ENCODE measurements at regions not wholly inside any gene's neighbourhood (a gene's known extent, or its start where the extent isn't known, plus 50 kb on each side); places are given as distances from the start of the nearest gene placed in this dataset.

- H3K27ac ChIP-seq (ENCODE audit: low read depth in 1 of 2, low read length in 2 of 2) = no peak overlapping the region
- POLR2A ChIA-PET = no interaction called here
- Mint-ChIP-seq H3K4me3 (no peak overlapping the region), H3K9me3 (no peaks in the 10 kb centered on the region), H3K36me3 (ENCODE audit: low read depth) (peaks cover 76% of the 10 kb centered on the region), H3K4me1 (ENCODE audit: low read depth) (peaks cover 27% of the 10 kb centered on the region), H3K27ac (peak overlapping the region; percentile 76), H3K27me3 (no peaks in the 10 kb centered on the region)
- CTCF ChIA-PET = interaction anchor here (3.0 to 3.5 kb wide), 2 partner anchors 12 kb away, joined by 16 to 17 read pairs; no protein-coding TSS in a partner anchor
- no peak for DNase-seq
- TF ChIP-seq CTCF (IDR thresholded peaks at IDR 0.05) = no peak
- no peaks in the 10 kb centered on the region for H3K27me3 ChIP-seq (ENCODE audit: control insufficient read depth in 1 of 2, insufficient read depth in 2 of 2, low read length in 2 of 2)
- intact Hi-C loops (cut with DNase I, micrococcal nuclease) = no loop called here
- peaks cover 18% of the 10 kb centered on the region for H3K4me1 ChIP-seq (ENCODE audit: insufficient read depth, low read length)
- peaks cover 0 to 4% of the 10 kb centered on the region in 2 experiments for H3K9me3 ChIP-seq (ENCODE audit: control insufficient read depth in 1 of 2, insufficient read depth in 1 of 2, low read length in 2 of 2)
- no peak for ATAC-seq (ENCODE audit: poor library complexity)
- H3K4me3 ChIP-seq (ENCODE audit: low read length) = no peak overlapping the region
- peaks cover 45% of the 10 kb centered on the region for H3K36me3 ChIP-seq (ENCODE audit: insufficient read depth, low read length)
Observed at GRCh38 chr3:197611255-197611654, 55.5 kb upstream of the BDH1 start.

- Mint-ChIP-seq H3K4me3 (no peak overlapping the region), H3K9me3 (no peaks in the 10 kb centered on the region), H3K4me1 (ENCODE audit: low read depth) (peaks cover 9% of the 10 kb centered on the region), H3K27me3 (no peaks in the 10 kb centered on the region), H3K27ac (no peak overlapping the region), H3K36me3 (ENCODE audit: low read depth) (peaks cover 43% of the 10 kb centered on the region)
- Histone ChIP-seq H3K4me1 (ENCODE audit: insufficient read depth, low read length) (no peaks in the 10 kb centered on the region), H3K27ac (ENCODE audit: low read depth in 1 of 2, low read length in 2 of 2) (no peak overlapping the region), H3K9me3 (ENCODE audit: control insufficient read depth in 1 of 2, insufficient read depth in 1 of 2, low read length in 2 of 2) (no peaks in the 10 kb centered on the region), H3K36me3 (ENCODE audit: insufficient read depth, low read length) (peaks cover 27% of the 10 kb centered on the region), H3K4me3 (ENCODE audit: low read length) (no peak overlapping the region), H3K27me3 (ENCODE audit: control insufficient read depth in 1 of 2, insufficient read depth in 2 of 2, low read length in 2 of 2) (no peaks in the 10 kb centered on the region)
- POLR2A ChIA-PET = no interaction called here
- intact Hi-C loops (cut with DNase I, micrococcal nuclease) = no loop called here
- CTCF ChIA-PET = interaction anchor here (1.6 kb wide), 1 partner anchor 10 kb away, joined by 3 read pairs; no protein-coding TSS in a partner anchor
- no peak for TF ChIP-seq CTCF (IDR thresholded peaks at IDR 0.05)
- ATAC-seq (ENCODE audit: poor library complexity) = no peak
- DNase-seq = no peak
Observed at GRCh38 chr3:197606468-197606867, 50.7 kb upstream of the BDH1 start.
